GM12878 (cell line): ENCODE measurements at regions not wholly inside any gene's neighbourhood (a gene's known extent, or its start where the extent isn't known, plus 50 kb on each side); places are given as distances from the start of the nearest gene placed in this dataset.

Experiments
- ATAC-seq: fragments of 200-7000 bp; cut with Tn5 transposase; 3 replicates; pipeline ENCODE4 v1.9.1; 2020; ENCODE audit warnings: mild to moderate bottlenecking, moderate library complexity
- BruUV-seq: library from RNA; stranded (reverse); fragments of 400-500 nt; replicated peaks from 2 replicates; lab custom pipeline; 2021; lab: Mats Ljungman, UMichigan
- CTCF ChIA-PET: fragments of 300-600 bp; sonication (Branson Sonifier 250); formaldehyde crosslinking; extraction: SDS; loops from one replicate; lab custom pipeline; 2021; ENCODE audit warnings: inconsistent platforms; lab: Yijun Ruan, JAX
- POLR2A ChIA-PET: fragments of 350-600 bp; formaldehyde crosslinking; extraction: SDS; loops from one replicate; lab custom pipeline; 2021; ENCODE audit warnings: inconsistent platforms; lab: Charles Lee
- RAD21 ChIA-PET: fragments of 300-600 bp; sonication (Branson Sonifier 250); formaldehyde crosslinking; loops from one replicate; lab custom pipeline; 2023; ENCODE audit warnings: antibody characterized with exemption; ENCODE audit not compliant: unreplicated experiment; lab: Charles Lee
- SMC1A ChIA-PET: fragments of 300-600 bp; sonication (Branson Sonifier 250); formaldehyde crosslinking; loops from one replicate; lab custom pipeline; 2023; ENCODE audit not compliant: unreplicated experiment, uncharacterized antibody; lab: Charles Lee
- DNase-seq: peaks from one replicate; pipeline ENCODE4 v3.0.0-alpha.2; 2011; ENCODE audit warnings: low read depth, low spot score
- FAIRE-seq: peaks from 3 replicates; lab custom pipeline; 2011; peaks lifted over from hg19 to GRCh38; lab: Jason Lieb, UNC
- H2AFZ ChIP-seq: 2 replicates; pipeline ENCODE4 v1.6.0; 2011; ENCODE audit warnings: low read depth, low read length, control low read depth; ENCODE audit not compliant: control insufficient read depth
- H3K27ac ChIP-seq: 2 replicates; pipeline ENCODE4 v1.5.1; 2011; ENCODE audit warnings: control low read depth; ENCODE audit not compliant: control insufficient read depth, insufficient read depth
- H3K27me3 ChIP-seq, 2 experiments: replicated peaks in 1 of 2; 2 replicates each; pipeline versions ENCODE4 v1.6.0 to v1.6.1; 2011; ENCODE audit warnings: low read length in 1 of 2; ENCODE audit not compliant: control insufficient read depth in 2 of 2, insufficient read depth in 2 of 2
- H3K36me3 ChIP-seq, 2 experiments: 2 replicates each; pipeline ENCODE4 v1.5.1; 2011; ENCODE audit warnings: low read length in 1 of 2; ENCODE audit not compliant: control insufficient read depth in 2 of 2, insufficient read depth in 2 of 2
- H3K4me1 ChIP-seq: 2 replicates; pipeline ENCODE4 v1.6.1; 2011; ENCODE audit warnings: mild to moderate bottlenecking, low read length, moderate library complexity, mixed read lengths; ENCODE audit not compliant: control insufficient read depth, insufficient read depth
- H3K4me2 ChIP-seq: 2 replicates; pipeline ENCODE4 v1.6.0; 2011; ENCODE audit warnings: control low read depth; ENCODE audit not compliant: control insufficient read depth, insufficient read depth
- H3K4me3 ChIP-seq: fragments of 200-600 bp; sonication (generic); 2 replicates; pipeline ENCODE4 v1.5.1; 2016
- H3K79me2 ChIP-seq: 2 replicates; pipeline ENCODE4 v1.6.0; 2011; ENCODE audit warnings: low read length; ENCODE audit not compliant: control insufficient read depth, insufficient read depth
- H3K9ac ChIP-seq: 2 replicates; pipeline ENCODE4 v1.8.0; 2011; ENCODE audit warnings: low read length, control low read depth, mixed read lengths; ENCODE audit not compliant: control insufficient read depth, insufficient read depth
- H3K9me3 ChIP-seq: replicated peaks from 3 replicates; pipeline ENCODE4 v1.5.1; 2011; ENCODE audit warnings: mild to moderate bottlenecking, low read length; ENCODE audit not compliant: control insufficient read depth, insufficient read depth
- H4K20me1 ChIP-seq: 2 replicates; pipeline ENCODE4 v1.6.0; 2011; ENCODE audit not compliant: control insufficient read depth, insufficient read depth
- BACH1 ChIP-seq: fragments of 450-650 bp; IDR thresholded peaks from 2 replicates; pipeline ENCODE4 v1.6.1; 2017; ENCODE audit warnings: mild to moderate bottlenecking, borderline replicate concordance
- CHD1 ChIP-seq: IDR thresholded peaks from 2 replicates; pipeline ENCODE4 v1.6.1; 2012; ENCODE audit warnings: low read depth, low read length, improper control_type of control experiment
- ETV6 ChIP-seq, 2 experiments: fragments of 450-650 bp in 1 of 2; IDR thresholded peaks in 1 of 2; conservative IDR thresholded peaks in 1 of 2; 2 replicates each; pipeline ENCODE4 v1.6.1; 2014; ENCODE audit warnings: antibody characterized with exemption in 1 of 2, borderline replicate concordance in 1 of 2, low read depth in 1 of 2, mild to moderate bottlenecking in 1 of 2, moderate library complexity in 1 of 2
- MYB ChIP-seq: fragments of 150-350 bp; IDR thresholded peaks from 2 replicates; pipeline ENCODE4 v1.6.1; 2014; ENCODE audit warnings: mild to moderate bottlenecking, low read depth, low read length, borderline replicate concordance
- PAX8 ChIP-seq: fragments of 450-650 bp; IDR thresholded peaks from 2 replicates; pipeline ENCODE4 v1.6.1; 2017; ENCODE audit warnings: mild to moderate bottlenecking, moderate library complexity
- RAD21 ChIP-seq: IDR thresholded peaks from 2 replicates; pipeline ENCODE4 v1.6.1; 2011; ENCODE audit warnings: mild to moderate bottlenecking, low read depth, low read length, moderate library complexity; ENCODE audit not compliant: insufficient read depth
- SMAD1 ChIP-seq: fragments of 450-650 bp; IDR thresholded peaks from 2 replicates; pipeline ENCODE4 v1.6.1; 2018; ENCODE audit warnings: mild to moderate bottlenecking, low read depth; ENCODE audit not compliant: partially characterized antibody
- SPI1 ChIP-seq: IDR thresholded peaks from 2 replicates; pipeline ENCODE4 v1.6.1; 2011; ENCODE audit warnings: low read depth, mild to moderate bottlenecking, low read length, moderate library complexity, borderline replicate concordance; ENCODE audit not compliant: insufficient read depth
- SREBF1 ChIP-seq: IDR thresholded peaks from 2 replicates; pipeline ENCODE4 v1.6.1; 2012; ENCODE audit warnings: mild to moderate bottlenecking, low read length
- SUZ12 ChIP-seq: fragments of 200-600 bp; sonication (generic); IDR thresholded peaks from one replicate; pipeline ENCODE4 v1.6.1; 2018; ENCODE audit warnings: antibody characterized with exemption, mild to moderate bottlenecking; ENCODE audit not compliant: unreplicated experiment
- YY1 ChIP-seq: IDR thresholded peaks from 2 replicates; pipeline ENCODE4 v1.6.1; 2011; ENCODE audit warnings: low read depth, mild to moderate bottlenecking, low read length
- WGBS: methylation state at CpG from one replicate; pipeline ENCODE4 v1.1.6; 2016; ENCODE audit warnings: low lambda C conversion rate; ENCODE audit not compliant: insufficient replicate concordance, insufficient coverage; ENCODE audit errors: missing lambda C conversion rate; 5-methylcytosine and 5-hydroxymethylcytosine counted together
- in situ Hi-C: fragments of 300-500 bp; cut with MboI; formaldehyde crosslinking; loops from 9 replicates; pipeline ENCODE4 v1.14.3; 2018; ENCODE audit warnings: mixed read lengths
- intact Hi-C: fragments of 100-400 bp; cut with micrococcal nuclease; formaldehyde crosslinking; loops from one replicate; pipeline ENCODE4 v1.14.2; 2022; ENCODE audit not compliant: unreplicated experiment
- TF ChIP-seq, protein P1 (sequence below): IDR thresholded peaks from 2 replicates; pipeline ENCODE4 v1.6.1; 2012; ENCODE audit warnings: low read depth, low read length, improper control_type of control experiment
- TF ChIP-seq, protein P2 (sequence below): fragments of 450-650 bp; formaldehyde crosslinking; IDR thresholded peaks from 2 replicates; pipeline ENCODE4 v1.5.0; 2022; ENCODE audit warnings: mild to moderate bottlenecking, missing genetic modification characterization
- TF ChIP-seq, protein P3 (sequence below): fragments of 450-650 bp; IDR thresholded peaks from 2 replicates; pipeline ENCODE4 v1.6.1; 2014; ENCODE audit warnings: mild to moderate bottlenecking

DNA sequence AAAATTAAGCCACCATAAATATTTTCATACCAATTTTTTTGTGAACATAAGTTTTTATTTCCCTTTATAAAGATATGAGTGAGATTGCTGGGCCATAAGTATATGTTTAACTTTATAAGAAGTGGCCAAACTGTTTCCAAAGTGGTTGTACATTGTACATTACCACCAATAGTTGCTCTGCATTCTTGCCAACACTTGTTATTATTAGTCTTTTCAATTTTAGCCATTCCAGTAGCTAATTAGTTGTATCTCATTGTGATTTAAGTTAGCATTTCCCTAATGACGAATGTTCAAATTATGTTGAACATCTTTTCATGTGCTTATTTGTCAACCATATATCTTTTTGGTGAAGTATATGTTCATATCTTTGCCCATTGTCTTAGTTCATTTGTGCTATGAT is 64.0 kb upstream of the DNAH14 start:
- FAIRE-seq, result no peak
- SMC1A ChIA-PET, result interaction anchor here (1.1 kb wide), 1 partner anchor 57 kb away, joined by 3 read pairs; no protein-coding TSS in a partner anchor

DNA sequence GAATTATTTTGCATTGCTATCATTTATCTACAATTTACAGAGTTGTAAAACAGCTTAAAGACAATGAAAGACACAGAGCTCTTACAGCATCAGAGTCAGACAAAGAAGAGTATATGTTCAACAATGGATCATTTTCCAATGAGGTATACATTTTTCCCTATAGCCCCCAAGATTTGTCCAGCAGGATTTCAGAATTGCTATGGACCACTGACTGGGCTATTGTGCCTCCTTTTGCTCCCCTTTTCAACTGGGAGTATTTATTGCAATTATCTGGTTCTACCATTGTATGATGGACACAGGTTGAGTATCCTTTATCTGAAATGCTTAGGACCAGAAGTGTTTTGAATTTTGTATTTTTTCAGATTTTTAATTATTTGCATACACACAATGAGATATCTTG is 62.5 kb upstream of the DNAH14 start:
- CTCF ChIA-PET, result interaction anchor here (0.6 to 1.8 kb wide), 2 partner anchors 15 to 222 kb away, joined by 3 to 6 read pairs; no protein-coding TSS in a partner anchor
- H2AFZ ChIP-seq, result no peak overlapping the region
- no peak for TF ChIP-seq YY1
- no peak for TF ChIP-seq SREBF1
- TF ChIP-seq, protein P1, sequence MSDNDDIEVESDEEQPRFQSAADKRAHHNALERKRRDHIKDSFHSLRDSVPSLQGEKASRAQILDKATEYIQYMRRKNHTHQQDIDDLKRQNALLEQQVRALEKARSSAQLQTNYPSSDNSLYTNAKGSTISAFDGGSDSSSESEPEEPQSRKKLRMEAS, result no peak
- TF ChIP-seq BACH1, result no peak
- no peak for TF ChIP-seq SPI1
- TF ChIP-seq RAD21, result no peak
- TF ChIP-seq, protein P2, sequence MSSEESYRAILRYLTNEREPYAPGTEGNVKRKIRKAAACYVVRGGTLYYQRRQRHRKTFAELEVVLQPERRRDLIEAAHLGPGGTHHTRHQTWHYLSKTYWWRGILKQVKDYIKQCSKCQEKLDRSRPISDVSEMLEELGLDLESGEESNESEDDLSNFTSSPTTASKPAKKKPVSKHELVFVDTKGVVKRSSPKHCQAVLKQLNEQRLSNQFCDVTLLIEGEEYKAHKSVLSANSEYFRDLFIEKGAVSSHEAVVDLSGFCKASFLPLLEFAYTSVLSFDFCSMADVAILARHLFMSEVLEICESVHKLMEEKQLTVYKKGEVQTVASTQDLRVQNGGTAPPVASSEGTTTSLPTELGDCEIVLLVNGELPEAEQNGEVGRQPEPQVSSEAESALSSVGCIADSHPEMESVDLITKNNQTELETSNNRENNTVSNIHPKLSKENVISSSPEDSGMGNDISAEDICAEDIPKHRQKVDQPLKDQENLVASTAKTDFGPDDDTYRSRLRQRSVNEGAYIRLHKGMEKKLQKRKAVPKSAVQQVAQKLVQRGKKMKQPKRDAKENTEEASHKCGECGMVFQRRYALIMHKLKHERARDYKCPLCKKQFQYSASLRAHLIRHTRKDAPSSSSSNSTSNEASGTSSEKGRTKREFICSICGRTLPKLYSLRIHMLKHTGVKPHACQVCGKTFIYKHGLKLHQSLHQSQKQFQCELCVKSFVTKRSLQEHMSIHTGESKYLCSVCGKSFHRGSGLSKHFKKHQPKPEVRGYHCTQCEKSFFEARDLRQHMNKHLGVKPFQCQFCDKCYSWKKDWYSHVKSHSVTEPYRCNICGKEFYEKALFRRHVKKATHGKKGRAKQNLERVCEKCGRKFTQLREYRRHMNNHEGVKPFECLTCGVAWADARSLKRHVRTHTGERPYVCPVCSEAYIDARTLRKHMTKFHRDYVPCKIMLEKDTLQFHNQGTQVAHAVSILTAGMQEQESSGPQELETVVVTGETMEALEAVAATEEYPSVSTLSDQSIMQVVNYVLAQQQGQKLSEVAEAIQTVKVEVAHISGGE (CRISPR knock-in tag), result no peak
- TF ChIP-seq SUZ12, result no peak
- TF ChIP-seq, protein P3, sequence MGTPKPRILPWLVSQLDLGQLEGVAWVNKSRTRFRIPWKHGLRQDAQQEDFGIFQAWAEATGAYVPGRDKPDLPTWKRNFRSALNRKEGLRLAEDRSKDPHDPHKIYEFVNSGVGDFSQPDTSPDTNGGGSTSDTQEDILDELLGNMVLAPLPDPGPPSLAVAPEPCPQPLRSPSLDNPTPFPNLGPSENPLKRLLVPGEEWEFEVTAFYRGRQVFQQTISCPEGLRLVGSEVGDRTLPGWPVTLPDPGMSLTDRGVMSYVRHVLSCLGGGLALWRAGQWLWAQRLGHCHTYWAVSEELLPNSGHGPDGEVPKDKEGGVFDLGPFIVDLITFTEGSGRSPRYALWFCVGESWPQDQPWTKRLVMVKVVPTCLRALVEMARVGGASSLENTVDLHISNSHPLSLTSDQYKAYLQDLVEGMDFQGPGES, result no peak
- no peak for TF ChIP-seq MYB
- no peak for TF ChIP-seq ETV6 (conservative IDR thresholded peaks at IDR 0.05 in 1 of 2, IDR thresholded peaks at IDR 0.05 in 1 of 2; ENCODE audit: borderline replicate concordance in 1 of 2, low read depth in 1 of 2)

More for the DNA sequence above, 64.0 kb upstream of the DNAH14 start:
- POLR2A ChIA-PET, result no interaction called here
- no TSS peak for BruUV-seq
- in situ Hi-C loops, result no loop called here
- Histone ChIP-seq H3K27ac (no peak overlapping the region), H2AFZ (no peak overlapping the region), H3K4me3 (no peak overlapping the region), H3K4me1 (no peaks in the 10 kb centered on the region), H3K79me2 (no peaks in the 10 kb centered on the region), H3K27me3 (no peaks in the 10 kb centered on the region)
- WGBS, result 0% methylated on average over 1 of the region's 1 CpG
- CTCF ChIA-PET, result interaction anchor here (1.8 kb wide), 1 partner anchor 14 kb away, joined by 6 read pairs; no protein-coding TSS in a partner anchor
- TF ChIP-seq SPI1, result no peak
- no peak for TF ChIP-seq SMAD1
- TF ChIP-seq CHD1, result no peak
- no peak for TF ChIP-seq PAX8
- TF ChIP-seq, all 136 proteins: peak for 0
- intact Hi-C loops, result no loop called here
- Histone ChIP-seq H3K9me3 (no peaks in the 10 kb centered on the region; the same call in 2 of the 3 replicates), H3K9ac (no peak overlapping the region), H3K4me2 (no peak overlapping the region), H3K36me3 (no peaks in the 10 kb centered on the region), H4K20me1 (no peaks in the 10 kb centered on the region)
- DNase-seq, result no peak
- RAD21 ChIA-PET, result no interaction called here
- no peak for ATAC-seq

More for the DNA sequence above, 62.5 kb upstream of the DNAH14 start:
- in situ Hi-C loops, result no loop called here
- H3K9me3 ChIP-seq, result no peaks in the 10 kb centered on the region; the same call in 2 of the 3 replicates
- ChIA-PET SMC1A (interaction anchor here (1.4 kb wide), 1 partner anchor 13 kb away, joined by 4 read pairs; no protein-coding TSS in a partner anchor), POLR2A (no interaction called here), RAD21 (no interaction called here)
- H3K36me3 ChIP-seq, result no peaks in the 10 kb centered on the region
- H3K9ac ChIP-seq, result no peak overlapping the region
- no peak overlapping the region for H3K4me3 ChIP-seq
- no peak for FAIRE-seq
- H3K79me2 ChIP-seq, result no peaks in the 10 kb centered on the region
- H3K4me2 ChIP-seq, result no peak overlapping the region
- BruUV-seq, result no TSS peak
- no peak for ATAC-seq
- intact Hi-C loops, result no loop called here
- no peak for DNase-seq
- no peak overlapping the region for H3K27ac ChIP-seq
- H4K20me1 ChIP-seq, result no peaks in the 10 kb centered on the region
- H3K27me3 ChIP-seq, result no peaks in the 10 kb centered on the region
- no peaks in the 10 kb centered on the region for H3K4me1 ChIP-seq
